Choroid plexus epithelial cell (primary cell): ENCODE measurements at regions not wholly inside any gene's neighbourhood (a gene's known extent, or its start where the extent isn't known, plus 50 kb on each side); places are given as distances from the start of the nearest gene placed in this dataset.

ENCODE experiments used
- DNase-seq: peaks from one replicate; pipeline ENCODE4 v3.0.0-alpha.2; 2010; ENCODE audit warnings: low read depth
- H3K4me3 ChIP-seq: 2 replicates; pipeline ENCODE4 v1.5.1; 2011; ENCODE audit warnings: low read depth, mild to moderate bottlenecking, control low read depth, low read length, moderate library complexity
- TF ChIP-seq, protein P1 (sequence below): conservative IDR thresholded peaks from 2 replicates; pipeline ENCODE4 v1.5.1; 2011; ENCODE audit warnings: low read depth, mild to moderate bottlenecking, control low read depth, inconsistent platforms, low read length, moderate library complexity

DNA sequence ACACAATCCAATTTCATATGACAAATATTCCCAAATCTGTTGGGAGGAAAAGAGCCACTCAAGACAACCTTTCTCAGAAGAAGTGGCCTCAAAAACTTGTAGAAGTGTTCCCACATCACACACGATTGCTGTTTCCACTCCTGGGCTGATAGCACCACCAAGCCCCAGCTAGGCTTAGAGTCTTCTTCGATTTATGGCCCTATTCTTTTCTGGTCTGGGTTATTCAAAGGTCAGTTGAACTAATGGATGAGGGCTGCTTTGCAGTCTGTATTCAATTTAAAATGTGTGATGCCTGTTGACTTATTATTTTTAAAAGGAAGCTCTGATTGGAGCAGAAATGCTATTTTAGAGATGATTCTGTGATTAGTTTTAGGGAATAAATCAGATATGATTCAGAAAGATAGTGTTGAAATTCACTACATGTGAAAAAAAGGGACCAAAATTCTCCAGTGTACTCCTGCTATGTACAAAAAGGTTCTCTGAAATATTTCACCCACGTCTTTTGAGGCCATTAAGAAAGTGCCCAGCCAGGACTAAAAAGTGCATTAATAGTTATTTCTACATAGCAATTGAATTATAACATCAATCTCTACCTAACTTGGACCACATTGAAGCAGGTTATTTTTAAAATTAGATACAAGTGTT, 57.3 kb upstream of the SPON1 start:
- no peak for DNase-seq
- TF ChIP-seq, protein P1, sequence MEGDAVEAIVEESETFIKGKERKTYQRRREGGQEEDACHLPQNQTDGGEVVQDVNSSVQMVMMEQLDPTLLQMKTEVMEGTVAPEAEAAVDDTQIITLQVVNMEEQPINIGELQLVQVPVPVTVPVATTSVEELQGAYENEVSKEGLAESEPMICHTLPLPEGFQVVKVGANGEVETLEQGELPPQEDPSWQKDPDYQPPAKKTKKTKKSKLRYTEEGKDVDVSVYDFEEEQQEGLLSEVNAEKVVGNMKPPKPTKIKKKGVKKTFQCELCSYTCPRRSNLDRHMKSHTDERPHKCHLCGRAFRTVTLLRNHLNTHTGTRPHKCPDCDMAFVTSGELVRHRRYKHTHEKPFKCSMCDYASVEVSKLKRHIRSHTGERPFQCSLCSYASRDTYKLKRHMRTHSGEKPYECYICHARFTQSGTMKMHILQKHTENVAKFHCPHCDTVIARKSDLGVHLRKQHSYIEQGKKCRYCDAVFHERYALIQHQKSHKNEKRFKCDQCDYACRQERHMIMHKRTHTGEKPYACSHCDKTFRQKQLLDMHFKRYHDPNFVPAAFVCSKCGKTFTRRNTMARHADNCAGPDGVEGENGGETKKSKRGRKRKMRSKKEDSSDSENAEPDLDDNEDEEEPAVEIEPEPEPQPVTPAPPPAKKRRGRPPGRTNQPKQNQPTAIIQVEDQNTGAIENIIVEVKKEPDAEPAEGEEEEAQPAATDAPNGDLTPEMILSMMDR = no peak
- H3K4me3 ChIP-seq = no peak overlapping the region

DNA sequence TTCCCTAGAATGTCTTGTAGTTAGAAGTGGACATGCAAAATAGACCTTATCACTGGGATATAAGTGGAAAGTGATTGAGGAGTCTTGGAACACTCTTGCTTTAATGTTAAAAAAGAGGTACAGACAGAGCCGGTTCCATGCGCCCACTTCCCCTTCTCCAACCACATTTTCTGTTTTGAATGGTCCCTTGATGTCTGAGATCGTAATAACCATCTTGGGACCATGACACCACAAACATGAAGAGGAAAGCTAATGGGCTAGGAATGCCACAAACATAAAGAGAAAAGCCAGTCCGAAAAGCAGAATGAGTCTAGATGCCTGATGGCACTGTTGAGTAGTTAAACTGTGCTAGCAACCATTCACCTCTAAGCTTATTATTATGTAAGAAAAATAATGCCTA, 54.8 kb upstream of the SPON1 start:
- TF ChIP-seq, protein P1 = no peak
- H3K4me3 ChIP-seq = no peak overlapping the region
- no peak for DNase-seq

DNA sequence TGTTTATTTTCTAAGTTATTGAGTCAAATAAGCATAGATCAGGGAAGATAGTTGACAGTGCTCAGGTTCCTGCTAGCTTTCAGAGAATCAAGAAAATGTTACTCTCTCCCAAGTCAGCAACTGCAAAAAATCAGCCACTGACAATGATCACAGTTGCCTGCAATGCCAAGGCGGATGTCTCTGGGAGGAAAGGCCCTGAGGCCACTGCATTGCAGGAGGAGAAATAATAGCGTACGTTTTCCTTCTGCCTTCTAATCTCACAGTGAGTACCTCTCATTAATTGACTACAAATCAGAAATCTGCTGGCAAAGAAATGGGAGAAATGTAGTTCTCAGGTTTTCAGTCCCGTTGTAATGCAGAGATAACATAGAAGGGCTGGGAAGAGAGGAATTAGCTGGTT, 54.0 kb upstream of the SPON1 start:
- no peak for DNase-seq
- H3K4me3 ChIP-seq = no peak overlapping the region
- TF ChIP-seq, protein P1 = no peak
